Activated naive CD8-positive, alpha-beta T cell treated with anti-CD3 and anti-CD28 coated beads, Interleukin-2, amount 50 U/mL, for 24 hours (primary cell): ENCODE measurements at regions not wholly inside any gene's neighbourhood (a gene's known extent, or its start where the extent isn't known, plus 50 kb on each side); places are given as distances from the start of the nearest gene placed in this dataset.
"Not testable (repeated sequence)": the region's sequence is repeated elsewhere in the genome, so short reads cannot be mapped to it uniquely, and the experiment has no call there.

Experiments
- ATAC-seq: fragments of 150-1000 bp; cut with Tn5 transposase; one replicate; pipeline ENCODE4 v1.10.0; 2021
- DNase-seq: peaks from one replicate; pipeline ENCODE4 v3.0.0; 2021
- H3K27ac Mint-ChIP-seq: one replicate; pipeline ENCODE4 v1.8.0; 2021; ENCODE audit warnings: mild to moderate bottlenecking, mixed read lengths
- H3K27me3 Mint-ChIP-seq: one replicate; pipeline ENCODE4 v1.8.0; 2021; ENCODE audit warnings: mixed read lengths
- H3K36me3 Mint-ChIP-seq: one replicate; pipeline ENCODE4 v1.8.0; 2021; ENCODE audit warnings: low read depth, mixed read lengths
- H3K4me1 Mint-ChIP-seq: one replicate; pipeline ENCODE4 v1.8.0; 2021; ENCODE audit warnings: mixed read lengths
- H3K4me3 Mint-ChIP-seq: one replicate; pipeline ENCODE4 v1.8.0; 2021; ENCODE audit warnings: mild to moderate bottlenecking, moderate library complexity, mixed read lengths
- H3K9me3 Mint-ChIP-seq: one replicate; pipeline ENCODE4 v1.8.0; 2021; ENCODE audit warnings: mixed read lengths

DNA sequence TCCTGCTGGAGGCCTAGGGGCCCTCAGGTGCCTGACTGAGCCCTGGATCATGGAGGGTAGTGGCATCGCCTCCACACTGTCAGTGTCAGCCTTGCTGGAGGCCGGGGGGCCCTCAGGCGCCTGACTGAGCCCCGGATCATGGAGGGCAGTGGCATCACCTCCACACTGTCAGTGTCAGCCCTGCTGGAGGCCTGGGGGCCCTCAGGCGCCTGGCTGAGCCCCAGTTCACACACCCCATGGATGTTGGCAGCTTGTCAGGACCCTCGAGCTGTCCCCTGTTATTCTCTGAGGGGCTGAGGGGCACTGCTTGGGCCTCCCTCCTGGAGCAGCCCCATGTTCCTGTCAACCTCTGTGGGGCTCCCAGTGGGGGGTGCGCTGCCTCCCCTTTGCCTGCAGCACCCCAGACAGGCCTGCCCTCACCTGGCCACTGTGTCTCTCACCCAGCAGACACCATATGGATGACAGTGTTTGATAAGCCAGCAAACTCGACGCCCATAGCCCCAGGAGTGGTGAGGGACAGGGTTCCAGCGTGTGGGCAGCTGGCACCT, 197.6 kb downstream of the LIPI start:
- H3K27me3 Mint-ChIP-seq = no peaks in the 10 kb centered on the region
- DNase-seq = no peak
- H3K4me1 Mint-ChIP-seq = no peaks in the 10 kb centered on the region
- H3K36me3 Mint-ChIP-seq = no peaks in the 10 kb centered on the region
- no peak overlapping the region for H3K27ac Mint-ChIP-seq
- no peak for ATAC-seq
- no peak overlapping the region for H3K4me3 Mint-ChIP-seq
- no peaks in the 10 kb centered on the region for H3K9me3 Mint-ChIP-seq

GRCh38 chr21:14012409-14012808, 198.3 kb downstream of the LIPI start:
- Mint-ChIP-seq H3K4me1 (no peaks in the 10 kb centered on the region), H3K27ac (no peak overlapping the region), H3K9me3 (no peaks in the 10 kb centered on the region), H3K27me3 (no peaks in the 10 kb centered on the region), H3K4me3 (no peak overlapping the region), H3K36me3 (no peaks in the 10 kb centered on the region)
- ATAC-seq (no peak), DNase-seq (no peak)

DNA sequence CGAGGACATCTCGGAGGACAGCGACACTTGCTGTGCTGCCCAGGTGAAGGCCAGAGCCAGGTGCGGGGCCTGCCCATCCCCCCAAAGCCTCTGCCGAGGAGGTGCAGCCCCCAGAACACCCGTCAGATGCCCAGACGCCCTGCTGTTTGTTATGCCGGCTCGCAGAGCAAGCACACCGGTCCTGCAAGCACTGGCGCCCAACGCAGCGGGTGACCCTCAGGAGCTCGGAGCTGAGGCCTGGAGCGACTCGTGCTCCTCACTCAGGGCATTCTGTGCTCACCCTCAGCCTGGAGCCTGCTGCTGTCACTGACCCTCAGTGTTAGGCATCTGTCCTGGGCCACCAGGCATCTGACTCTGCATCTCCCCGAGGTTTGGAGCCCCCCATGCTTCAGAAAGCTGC, 199.0 kb downstream of the LIPI start:
- not testable (repeated sequence) for H3K4me3 Mint-ChIP-seq, H3K9me3 Mint-ChIP-seq, DNase-seq, H3K4me1 Mint-ChIP-seq, H3K36me3 Mint-ChIP-seq, H3K27me3 Mint-ChIP-seq, ATAC-seq, H3K27ac Mint-ChIP-seq

- not testable (repeated sequence) for H3K27ac Mint-ChIP-seq, H3K27me3 Mint-ChIP-seq, DNase-seq, H3K4me3 Mint-ChIP-seq, H3K4me1 Mint-ChIP-seq, H3K36me3 Mint-ChIP-seq, H3K9me3 Mint-ChIP-seq, ATAC-seq
These were observed 199.6 kb downstream of the LIPI start for GRCh38 chr21:14011149-14011548.

- Mint-ChIP-seq H3K36me3 (no peaks in the 10 kb centered on the region), H3K9me3 (no peaks in the 10 kb centered on the region), H3K27ac (no peak overlapping the region), H3K27me3 (no peaks in the 10 kb centered on the region), H3K4me1 (no peaks in the 10 kb centered on the region), H3K4me3 (no peak overlapping the region)
- ATAC-seq = no peak
- DNase-seq = no peak
These were observed 200.0 kb downstream of the LIPI start for GRCh38 chr21:14010729-14011128.

- H3K9me3 Mint-ChIP-seq, ATAC-seq, DNase-seq: not testable (repeated sequence)
These were observed 200.8 kb downstream of the LIPI start for GRCh38 chr21:14009990-14010389.

DNA sequence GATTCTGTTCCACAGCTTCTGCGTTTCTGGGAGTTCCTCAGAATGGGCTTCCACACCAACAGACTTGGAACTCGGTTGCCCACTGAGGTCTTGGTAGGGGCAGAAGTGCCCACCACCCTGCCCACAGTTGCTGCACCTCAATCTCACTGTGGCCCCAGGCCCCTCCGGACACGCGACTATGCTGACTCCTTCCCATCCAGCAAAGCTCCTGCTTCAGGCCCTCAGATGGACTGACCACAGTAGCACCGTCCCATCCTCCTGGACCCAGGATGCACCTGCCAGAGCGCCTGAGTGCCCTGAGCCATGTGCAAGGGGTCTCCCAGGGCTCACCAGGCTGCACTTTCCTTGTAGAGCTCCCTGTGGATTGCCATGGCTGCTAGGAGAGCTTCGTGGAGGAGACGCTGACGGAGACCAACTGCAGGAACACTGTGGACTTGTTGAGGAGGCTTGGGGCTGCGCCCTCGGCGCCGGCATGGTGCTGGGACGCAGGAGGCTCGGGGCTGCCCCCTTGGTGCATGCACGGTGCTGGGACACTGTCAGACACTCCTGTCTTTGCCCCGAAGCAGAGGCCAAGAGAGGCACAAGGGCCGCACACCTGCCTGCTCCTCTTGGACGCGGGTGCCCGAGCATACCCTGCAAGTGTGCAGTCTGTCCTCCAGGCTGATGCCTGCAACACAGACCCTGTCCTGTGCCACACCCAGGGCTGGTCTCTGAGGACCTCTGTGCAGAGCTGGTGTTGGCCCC, 201.3 kb downstream of the LIPI start:
- H3K27ac Mint-ChIP-seq, H3K36me3 Mint-ChIP-seq, H3K4me3 Mint-ChIP-seq, H3K4me1 Mint-ChIP-seq, ATAC-seq, H3K9me3 Mint-ChIP-seq, DNase-seq, H3K27me3 Mint-ChIP-seq: not testable (repeated sequence)

More at GRCh38 chr21:14009990-14010389, 200.8 kb downstream of the LIPI start:
- H3K36me3 Mint-ChIP-seq, H3K27me3 Mint-ChIP-seq, H3K4me3 Mint-ChIP-seq, H3K4me1 Mint-ChIP-seq, H3K27ac Mint-ChIP-seq: not testable (repeated sequence)

DNA sequence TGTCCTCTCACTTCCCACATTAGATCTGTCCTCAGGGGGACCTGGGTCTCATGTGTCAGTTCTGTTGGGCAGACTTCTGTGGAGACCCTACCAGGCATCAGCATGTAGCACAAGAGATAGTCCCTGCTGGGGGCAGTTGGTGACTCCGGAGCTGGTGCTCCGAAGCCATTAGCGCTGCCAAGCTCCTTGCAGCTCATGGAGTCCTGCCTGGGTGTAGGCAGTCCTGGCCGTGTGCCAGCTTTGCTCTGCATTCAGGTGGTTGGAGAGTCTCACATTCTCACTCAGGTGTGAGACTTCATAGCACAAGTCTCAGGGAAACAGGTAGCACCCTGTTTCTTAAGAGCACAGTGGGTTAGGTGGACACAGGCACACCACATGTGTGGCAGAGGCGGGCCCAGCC, 202.3 kb downstream of the LIPI start:
- not testable (repeated sequence) for H3K4me1 Mint-ChIP-seq, H3K4me3 Mint-ChIP-seq, ATAC-seq, H3K9me3 Mint-ChIP-seq, H3K27me3 Mint-ChIP-seq, H3K27ac Mint-ChIP-seq, DNase-seq, H3K36me3 Mint-ChIP-seq

GRCh38 chr21:14008006-14008405, 202.7 kb downstream of the LIPI start:
- DNase-seq, H3K27ac Mint-ChIP-seq, H3K4me1 Mint-ChIP-seq, ATAC-seq, H3K4me3 Mint-ChIP-seq, H3K9me3 Mint-ChIP-seq, H3K27me3 Mint-ChIP-seq, H3K36me3 Mint-ChIP-seq: not testable (repeated sequence)

DNA sequence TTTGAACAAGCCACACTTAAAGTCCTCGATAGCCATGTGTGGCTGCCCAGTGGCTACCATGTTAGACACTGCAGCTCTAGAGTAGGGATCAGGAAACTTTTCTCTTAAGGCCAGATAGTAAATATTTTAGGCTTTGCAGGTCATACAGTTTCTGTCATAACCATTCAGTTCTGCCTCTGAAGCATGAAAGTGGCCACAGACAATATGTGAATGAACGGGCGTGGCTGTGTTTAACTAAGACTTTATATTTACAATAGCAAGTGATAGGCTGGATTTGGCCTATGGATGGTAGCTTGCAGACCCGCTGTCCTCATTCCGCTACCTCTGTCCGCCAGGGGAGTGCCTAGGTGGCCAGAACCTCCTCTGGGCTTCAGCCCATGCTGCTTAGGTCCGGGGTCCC, 204.6 kb downstream of the LIPI start:
- not testable (repeated sequence) for DNase-seq

DNA sequence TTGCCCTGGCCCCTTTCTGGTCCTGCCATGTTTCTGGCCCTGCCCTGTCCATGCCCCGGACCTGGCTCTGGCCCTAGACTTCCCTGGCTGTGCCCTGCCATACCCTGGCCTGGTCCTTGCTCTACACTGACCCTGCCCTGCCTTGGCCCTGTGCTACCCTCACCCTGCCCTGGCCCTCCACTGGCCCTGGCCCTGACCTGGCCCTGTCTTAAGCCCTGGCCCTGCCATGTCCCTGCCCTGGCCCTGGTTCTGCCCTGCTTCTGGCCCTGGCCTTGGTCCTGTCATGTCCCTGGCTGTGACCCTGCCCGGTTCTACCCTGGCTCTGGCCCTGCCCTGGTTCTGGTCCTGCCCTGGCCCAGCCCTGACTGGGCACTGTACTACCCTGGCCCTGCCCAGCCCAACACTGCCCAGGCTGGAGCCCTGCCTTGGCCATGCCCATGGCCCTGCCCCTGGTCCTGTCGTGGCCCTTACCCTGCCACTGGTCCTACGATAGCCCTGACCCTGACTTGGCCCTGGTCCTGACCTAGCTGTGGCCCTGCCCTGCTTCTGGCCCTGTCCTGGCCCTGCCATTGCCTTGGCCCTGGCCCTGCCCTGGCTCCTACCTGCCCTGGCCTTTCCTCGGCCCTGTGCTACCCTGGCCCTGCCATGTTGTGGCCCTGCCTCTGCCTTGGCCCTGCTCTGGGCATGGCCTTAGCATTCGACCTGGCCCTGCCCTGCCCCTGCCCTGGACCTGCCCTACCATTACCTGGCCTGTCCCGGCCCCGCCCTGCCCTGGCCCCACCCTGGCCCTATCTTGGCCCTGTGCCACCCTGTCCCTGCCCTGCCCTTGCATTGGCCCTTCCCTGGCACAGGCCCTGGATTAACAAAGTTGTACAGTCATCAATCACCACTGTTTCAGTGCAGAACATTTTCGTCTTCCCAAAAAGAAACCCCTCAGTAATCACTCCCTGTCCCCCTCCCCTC, 223.5 kb downstream of the LIPI start:
- H3K27me3 Mint-ChIP-seq = not testable (repeated sequence)

More for the DNA sequence above, 204.6 kb downstream of the LIPI start:
- H3K36me3 Mint-ChIP-seq, H3K9me3 Mint-ChIP-seq, ATAC-seq, H3K27ac Mint-ChIP-seq, H3K27me3 Mint-ChIP-seq, H3K4me3 Mint-ChIP-seq, H3K4me1 Mint-ChIP-seq: not testable (repeated sequence)

GRCh38 chr21:13985865-13986863, 224.6 kb downstream of the LIPI start:
- H3K9me3 Mint-ChIP-seq, H3K27ac Mint-ChIP-seq, H3K36me3 Mint-ChIP-seq, H3K4me3 Mint-ChIP-seq, DNase-seq, H3K27me3 Mint-ChIP-seq, H3K4me1 Mint-ChIP-seq: not testable (repeated sequence)
- peak; percentile 27 for ATAC-seq

More for the DNA sequence above, 223.5 kb downstream of the LIPI start:
- H3K4me3 Mint-ChIP-seq, H3K27ac Mint-ChIP-seq, H3K4me1 Mint-ChIP-seq, H3K36me3 Mint-ChIP-seq, H3K9me3 Mint-ChIP-seq, DNase-seq: not testable (repeated sequence)
- ATAC-seq = peak; percentile 34

DNA sequence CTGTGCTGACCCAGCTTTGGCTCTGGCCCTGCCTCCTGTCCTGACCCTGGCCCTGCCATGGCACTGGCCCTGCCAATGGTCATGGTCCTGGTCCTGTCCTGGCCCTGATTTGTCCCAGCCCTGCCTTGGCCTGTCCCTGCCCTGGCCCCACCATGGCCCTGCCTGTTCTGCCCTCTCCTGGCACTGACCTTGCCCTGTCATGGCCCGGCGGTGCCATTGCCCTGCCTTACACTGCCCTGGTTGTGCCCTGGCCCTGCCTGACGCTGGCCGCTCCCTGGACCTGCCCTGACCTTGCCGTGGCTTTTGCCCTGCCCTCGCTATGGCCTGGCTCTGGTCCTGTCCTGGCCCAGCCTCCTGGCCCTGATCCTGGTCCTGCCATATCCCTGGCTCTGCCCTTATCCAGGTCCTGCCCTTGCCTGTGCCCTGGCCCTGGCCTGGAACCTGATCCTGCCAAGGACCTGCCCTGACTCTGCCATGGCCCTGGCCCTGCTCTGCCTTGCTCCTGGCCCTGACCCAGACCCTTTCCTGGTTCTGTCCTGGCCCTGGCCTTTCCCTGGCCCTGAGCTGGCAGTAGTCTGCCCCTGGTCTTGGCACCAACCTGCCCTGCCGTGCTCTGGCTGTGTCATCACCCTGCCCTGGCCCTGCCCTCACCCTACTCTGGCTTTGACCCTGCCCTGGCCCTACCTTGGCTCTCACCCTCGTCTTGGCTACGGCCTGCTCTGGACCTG, 225.5 kb downstream of the LIPI start:
- peak; percentile 21 for ATAC-seq
- H3K9me3 Mint-ChIP-seq, H3K4me3 Mint-ChIP-seq, H3K27me3 Mint-ChIP-seq, H3K4me1 Mint-ChIP-seq, H3K36me3 Mint-ChIP-seq, DNase-seq, H3K27ac Mint-ChIP-seq: not testable (repeated sequence)
